NOMO-1 (cell line): ENCODE measurements at regions not wholly inside any gene's neighbourhood (a gene's known extent, or its start where the extent isn't known, plus 50 kb on each side); places are given as distances from the start of the nearest gene placed in this dataset.
"Not testable (repeated sequence)": the region's sequence is repeated elsewhere in the genome, so short reads cannot be mapped to it uniquely, and the experiment has no call there.

Experiments used
- DNase-seq, 2 experiments: peaks; one replicate each; lab custom pipeline; 2025; ENCODE audit not compliant: unreplicated experiment in 2 of 2; lab: John Stamatoyannopoulos, UW

- no peak for DNase-seq
These were observed 162.7 kb upstream of the NT5E start for GRCh38 chr6:85287158-85287557.

GRCh38 chr6:85286507-85286906 lies 163.4 kb upstream of the NT5E start:
- not testable (repeated sequence) for DNase-seq

GRCh38 chr6:85285934-85286333 lies 163.9 kb upstream of the NT5E start:
- DNase-seq: no peak

GRCh38 chr6:85285114-85285513 lies 164.8 kb upstream of the NT5E start:
- no peak for DNase-seq

GRCh38 chr6:85283436-85283835 lies 166.4 kb upstream of the NT5E start:
- DNase-seq: no peak

GRCh38 chr6:85278466-85279035 lies 171.3 kb upstream of the NT5E start:
- no peak for DNase-seq

GRCh38 chr6:85276026-85276425 lies 173.9 kb upstream of the NT5E start:
- not testable (repeated sequence) for DNase-seq

GRCh38 chr6:85275338-85275985 lies 174.4 kb upstream of the NT5E start:
- no peak for DNase-seq

- no peak for DNase-seq
These were observed 176.0 kb upstream of the NT5E start for GRCh38 chr6:85273870-85274269.

- no peak for DNase-seq
These were observed 176.8 kb upstream of the NT5E start for GRCh38 chr6:85273046-85273445.

GRCh38 chr6:85272592-85272991 lies 177.3 kb upstream of the NT5E start:
- DNase-seq: no peak

GRCh38 chr6:85262621-85263020 lies 187.3 kb upstream of the NT5E start:
- no peak for DNase-seq

- DNase-seq: no peak
These were observed 188.6 kb upstream of the NT5E start for GRCh38 chr6:85261271-85261670.

- no peak for DNase-seq
These were observed 194.2 kb upstream of the NT5E start for GRCh38 chr6:85255661-85256060.

GRCh38 chr6:85252552-85252951 lies 197.3 kb upstream of the NT5E start:
- no peak for DNase-seq

- DNase-seq: no peak
These were observed 197.8 kb upstream of the NT5E start for GRCh38 chr6:85252085-85252484.

GRCh38 chr6:85251300-85251699 lies 198.6 kb upstream of the NT5E start:
- no peak for DNase-seq

- DNase-seq: no peak
These were observed 199.2 kb upstream of the NT5E start for GRCh38 chr6:85250586-85251220.

GRCh38 chr6:85245004-85245403 lies 204.9 kb upstream of the NT5E start:
- DNase-seq: no peak

GRCh38 chr6:85241498-85242052 lies 208.3 kb upstream of the NT5E start:
- no peak for DNase-seq

- DNase-seq: no peak
These were observed 209.0 kb upstream of the NT5E start for GRCh38 chr6:85240787-85241385.

- no peak for DNase-seq
These were observed 212.4 kb upstream of the NT5E start for GRCh38 chr6:85237478-85237877.
